Retina (tissue), 1 donor: ENCODE measurements at regions not wholly inside any gene's neighbourhood (a gene's known extent, or its start where the extent isn't known, plus 50 kb on each side); places are given as distances from the start of the nearest gene placed in this dataset.
A peak's percentile ranks its signal among the peaks of the same experiment; 100 is the strongest.

ENCODE experiments used
- DNase-seq: peaks from one replicate; pipeline ENCODE4 v3.0.0-alpha.2; 2016

DNA sequence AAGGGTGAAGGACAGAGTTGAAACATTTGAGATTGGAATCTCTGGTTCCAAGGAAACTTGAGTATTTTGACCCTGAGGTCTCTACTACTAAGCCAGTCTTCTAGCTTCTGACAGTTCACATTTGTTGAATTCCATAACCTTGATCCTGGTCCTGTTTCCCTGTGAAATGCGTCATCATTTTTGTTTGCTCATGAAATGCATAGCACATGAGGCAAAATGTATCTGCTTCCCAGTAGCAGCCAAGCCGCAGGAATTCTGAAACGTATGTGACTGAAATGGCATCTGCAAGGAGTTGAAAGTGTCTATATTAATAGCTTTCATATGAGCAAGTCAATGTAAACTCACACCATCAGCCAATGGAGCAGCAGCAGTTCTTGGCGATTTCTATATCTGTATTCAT is 307.9 kb downstream of the CSNK1G3 start:
- no peak for DNase-seq

DNA sequence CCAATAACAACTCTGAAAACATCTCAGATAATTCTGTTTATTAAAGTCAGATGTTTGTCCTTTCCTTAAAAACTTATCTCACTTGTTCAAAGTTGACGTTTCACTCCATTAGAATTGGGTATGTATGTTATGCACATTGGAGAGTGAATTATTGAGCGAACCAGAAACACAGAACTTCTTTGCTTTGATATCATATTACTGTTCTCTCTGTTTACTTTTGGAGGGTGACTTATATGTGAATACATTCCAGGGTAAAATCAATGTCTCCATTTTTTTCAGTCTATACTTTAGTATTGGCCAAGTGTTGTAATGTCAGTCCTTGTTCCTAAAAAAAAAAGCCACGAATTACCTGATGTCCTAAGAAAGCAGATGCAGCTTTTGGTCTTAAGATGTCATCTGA is 307.4 kb downstream of the CSNK1G3 start:
- DNase-seq = no peak

DNA sequence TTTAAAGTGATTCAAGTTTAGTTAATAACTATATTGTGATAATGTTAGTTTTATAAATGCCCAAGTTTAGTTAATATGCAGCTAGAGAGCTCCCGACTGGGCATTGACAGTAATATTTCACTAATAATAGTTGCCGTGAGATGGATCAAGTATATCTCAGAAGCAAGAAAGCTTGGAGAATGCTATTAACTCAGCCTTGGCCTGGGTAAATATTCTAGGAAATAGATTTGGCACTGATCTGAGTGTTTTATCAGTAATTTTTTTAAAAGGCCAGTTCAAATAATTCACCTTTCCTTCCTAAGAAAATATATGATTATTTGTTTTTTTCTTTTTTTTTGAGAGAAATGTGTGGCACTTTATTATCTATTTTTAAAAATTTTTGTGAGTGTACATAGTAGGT is 305.3 kb downstream of the CSNK1G3 start:
- DNase-seq = no peak

DNA sequence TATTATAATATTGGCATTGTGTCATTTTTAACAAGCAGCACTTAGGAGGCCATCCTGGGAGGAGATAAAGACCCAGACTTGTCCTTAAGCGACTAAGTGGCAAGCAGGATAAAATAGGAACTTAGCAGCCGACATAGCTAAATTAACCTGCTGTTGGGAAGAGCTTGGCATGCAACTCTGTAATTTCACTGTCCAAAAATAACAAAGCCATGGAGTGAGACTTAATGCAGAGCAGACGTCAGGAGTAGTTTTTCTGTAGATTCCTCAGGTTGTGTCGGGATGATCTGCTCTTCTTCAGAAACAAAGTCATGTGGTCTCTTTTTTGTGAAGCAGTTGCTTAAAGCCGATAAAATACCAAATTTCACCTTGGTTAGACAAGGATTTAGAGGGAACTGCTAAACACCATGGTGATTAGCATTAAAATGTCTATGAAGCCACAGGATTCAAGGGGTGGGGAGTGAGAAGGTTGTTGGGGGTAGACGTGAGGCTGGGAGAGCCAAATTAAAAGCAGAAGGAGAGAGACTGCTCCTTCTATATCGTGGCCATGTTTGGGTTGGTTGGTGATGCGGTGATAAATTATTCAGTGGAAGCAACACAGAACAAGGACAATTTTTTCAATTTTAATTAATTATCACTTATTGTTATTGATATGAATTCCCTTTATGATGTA is 303.0 kb downstream of the CSNK1G3 start:
- peak; percentile 41 for DNase-seq

DNA sequence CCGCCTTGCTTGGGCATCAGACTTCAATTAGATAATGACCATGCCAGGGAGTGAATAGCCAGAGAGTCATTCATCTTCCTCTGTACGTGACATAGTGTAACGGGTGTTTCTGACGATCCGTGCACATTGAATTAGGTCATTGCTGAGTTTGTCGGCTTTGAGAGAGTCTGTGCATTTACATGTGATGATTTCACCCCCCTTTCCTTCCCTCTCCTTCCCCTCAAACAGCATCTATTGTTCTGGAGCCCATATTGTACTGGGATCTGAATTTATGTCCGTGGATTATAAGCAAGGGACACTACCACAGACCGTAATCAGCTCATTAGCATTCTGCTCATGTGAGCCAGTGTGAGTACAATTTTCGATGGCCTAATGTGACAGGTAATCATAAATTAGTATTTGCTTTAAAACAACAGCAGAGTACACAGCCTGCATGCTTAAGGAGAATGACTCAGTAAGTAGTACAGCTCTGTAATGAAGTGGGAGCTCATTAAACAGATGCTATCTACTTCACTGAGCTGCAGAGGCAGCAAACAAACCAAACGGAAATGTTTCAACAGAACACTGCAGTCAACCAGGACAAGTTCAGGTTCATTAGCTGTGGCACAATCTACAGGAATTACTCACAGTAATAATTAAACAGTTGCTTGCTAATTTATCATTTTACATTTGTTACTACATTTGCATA is 302.1 kb downstream of the CSNK1G3 start:
- peak; percentile 87 for DNase-seq

DNA sequence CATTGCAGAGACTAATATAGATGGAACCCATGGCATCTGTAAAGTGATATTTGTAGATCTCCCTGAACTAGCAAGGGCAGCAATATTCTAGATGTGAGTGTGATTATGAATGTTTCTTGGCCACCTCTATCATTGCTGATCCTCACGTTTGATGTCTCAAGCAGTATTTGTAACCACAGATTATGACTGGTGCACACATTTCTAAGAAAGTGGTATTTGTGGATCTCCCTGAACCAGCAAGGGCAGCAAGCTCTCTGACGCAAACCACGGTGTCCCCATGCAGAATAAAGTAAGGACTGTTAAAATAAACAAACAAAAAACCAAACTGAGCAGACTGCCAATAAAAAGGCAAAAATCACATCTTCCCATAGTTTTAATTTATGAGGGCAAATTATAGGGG is 301.3 kb downstream of the CSNK1G3 start:
- peak; percentile 16 for DNase-seq

DNA sequence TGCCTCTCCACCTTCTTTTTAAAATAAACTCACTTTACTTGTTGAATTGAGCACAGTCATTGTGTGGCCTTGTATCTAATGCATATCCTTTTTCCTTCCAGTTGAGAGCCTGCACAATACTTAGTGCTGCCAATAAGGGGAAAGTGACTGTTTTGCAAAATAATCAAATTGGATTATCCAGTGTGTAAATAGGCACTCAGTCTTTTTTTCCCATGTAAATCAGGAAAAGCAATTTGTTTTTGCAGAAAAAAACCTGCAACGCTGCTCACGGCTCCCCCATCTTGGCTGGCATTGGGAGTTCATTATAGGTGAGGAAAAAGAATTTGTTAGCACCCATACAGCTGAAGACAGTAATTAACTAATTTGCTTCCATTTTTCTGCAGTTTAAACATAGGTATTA is 299.9 kb downstream of the CSNK1G3 start:
- no peak for DNase-seq

DNA sequence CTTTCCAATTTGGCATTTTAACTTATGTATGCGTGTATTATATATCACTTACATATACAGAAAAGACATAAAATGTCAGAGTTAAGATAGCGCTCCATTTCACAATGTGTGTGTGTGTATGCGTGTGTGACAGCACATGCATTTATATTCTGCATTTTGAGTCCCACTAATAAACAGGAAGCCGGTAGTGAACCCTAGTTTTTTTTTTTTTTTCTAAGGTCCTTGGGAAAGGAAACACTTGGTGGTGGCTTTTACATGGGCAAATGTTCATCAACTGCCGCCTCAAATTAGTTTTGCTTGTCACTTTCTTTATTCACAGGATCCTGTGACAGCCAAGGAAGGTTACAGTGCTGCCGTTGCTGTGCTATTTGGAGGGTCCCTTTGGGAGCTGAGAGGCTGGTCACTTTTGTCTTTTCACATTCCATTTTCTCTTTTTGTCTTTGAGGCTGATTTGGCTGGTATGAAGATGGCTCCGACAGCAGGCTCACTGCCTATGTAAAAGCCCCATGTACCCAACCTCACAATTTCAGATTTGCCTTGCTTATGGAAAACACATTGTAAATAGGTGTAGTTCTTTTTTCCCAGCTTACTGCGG is 298.9 kb downstream of the CSNK1G3 start:
- peak; percentile 72 for DNase-seq

DNA sequence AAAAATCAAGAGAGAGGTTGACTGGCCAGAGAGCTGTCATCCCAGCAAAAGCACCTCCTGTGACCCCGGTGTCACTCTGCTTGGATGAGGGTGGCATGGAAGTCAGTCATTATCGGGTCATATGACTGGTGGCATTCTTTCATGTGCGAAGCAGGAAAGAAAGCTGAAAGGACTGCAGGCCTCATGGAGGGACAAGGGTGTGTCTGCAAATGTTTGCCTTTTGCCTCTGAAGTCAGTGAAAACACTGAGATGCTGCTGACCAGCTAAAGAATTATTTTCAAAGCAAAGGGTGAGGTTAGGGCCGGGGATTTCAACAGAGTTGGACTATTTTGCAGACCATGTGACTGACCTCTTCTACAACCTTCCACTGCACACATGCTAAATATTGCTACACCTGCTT is 298.3 kb downstream of the CSNK1G3 start:
- peak; percentile 60 for DNase-seq

DNA sequence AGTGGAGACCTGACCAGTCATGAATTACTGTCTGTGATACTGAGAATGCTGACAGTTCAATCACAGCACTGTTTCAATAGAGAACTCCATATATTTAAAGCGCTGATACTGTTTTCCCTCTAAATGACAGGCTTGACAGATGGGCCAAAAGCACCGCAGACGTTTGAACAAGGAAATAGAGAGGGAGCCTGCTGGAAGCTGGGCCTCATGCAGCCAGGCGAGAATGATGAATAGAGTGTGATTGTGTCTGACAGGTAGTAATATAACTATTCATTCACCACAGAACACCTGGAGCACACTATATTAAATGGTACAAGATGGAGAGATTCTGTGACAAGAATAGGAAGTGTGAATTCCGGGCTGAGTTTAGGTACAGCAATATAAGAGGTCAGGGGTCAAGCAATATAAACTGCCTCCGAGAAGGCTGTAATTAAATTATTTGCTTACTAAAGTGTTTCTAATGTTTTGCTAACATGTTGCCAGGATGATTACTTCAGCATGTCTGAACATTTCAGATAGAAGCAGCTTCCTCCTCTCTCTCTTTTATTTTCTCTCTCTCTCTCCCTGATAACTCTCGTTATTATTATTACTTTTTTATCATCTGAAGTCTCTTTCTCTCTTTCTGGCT is 297.7 kb downstream of the CSNK1G3 start:
- DNase-seq = peak; percentile 72

DNA sequence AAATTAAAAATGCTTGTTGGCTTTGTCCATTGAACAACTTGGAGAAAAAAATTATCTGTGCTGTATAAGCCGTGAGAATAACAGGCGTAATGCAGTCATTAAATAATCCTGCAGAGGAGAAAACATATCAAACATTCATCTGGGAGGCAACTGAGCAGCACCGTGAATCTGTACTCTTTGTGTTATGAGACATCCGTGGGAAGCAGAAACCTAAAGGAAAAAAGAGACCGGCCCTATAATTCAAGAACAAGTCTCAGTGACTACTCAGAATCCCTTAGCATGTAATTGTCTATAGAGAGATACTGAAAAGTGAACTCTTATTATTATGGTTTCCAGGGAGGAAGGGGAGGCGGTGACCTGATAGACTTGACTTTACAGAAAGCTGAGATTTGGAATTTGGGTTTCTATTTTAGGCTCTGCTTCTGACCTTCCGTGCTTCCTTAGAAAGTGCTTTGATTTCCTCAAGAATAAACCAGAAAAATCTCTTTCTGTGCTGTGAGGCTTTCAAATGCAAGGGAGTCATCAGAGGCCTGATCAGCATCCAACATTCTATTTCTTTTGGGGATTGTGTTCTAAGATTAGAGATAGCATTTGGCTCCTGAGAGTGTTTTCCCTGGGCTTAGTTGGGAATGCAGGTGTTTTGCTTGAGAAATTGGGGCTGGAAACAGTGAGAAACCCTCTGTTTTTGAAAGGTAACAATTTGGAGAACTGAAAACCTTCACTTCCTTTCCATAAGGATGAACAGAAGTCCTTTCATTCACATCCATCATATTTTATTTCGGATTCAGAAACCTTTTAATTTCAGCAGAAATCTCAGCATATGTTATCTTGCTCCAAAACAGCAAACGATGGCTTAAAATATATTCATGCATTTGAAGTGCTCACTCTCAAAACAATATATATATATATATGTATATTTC is 296.7 kb downstream of the CSNK1G3 start:
- DNase-seq = no peak

DNA sequence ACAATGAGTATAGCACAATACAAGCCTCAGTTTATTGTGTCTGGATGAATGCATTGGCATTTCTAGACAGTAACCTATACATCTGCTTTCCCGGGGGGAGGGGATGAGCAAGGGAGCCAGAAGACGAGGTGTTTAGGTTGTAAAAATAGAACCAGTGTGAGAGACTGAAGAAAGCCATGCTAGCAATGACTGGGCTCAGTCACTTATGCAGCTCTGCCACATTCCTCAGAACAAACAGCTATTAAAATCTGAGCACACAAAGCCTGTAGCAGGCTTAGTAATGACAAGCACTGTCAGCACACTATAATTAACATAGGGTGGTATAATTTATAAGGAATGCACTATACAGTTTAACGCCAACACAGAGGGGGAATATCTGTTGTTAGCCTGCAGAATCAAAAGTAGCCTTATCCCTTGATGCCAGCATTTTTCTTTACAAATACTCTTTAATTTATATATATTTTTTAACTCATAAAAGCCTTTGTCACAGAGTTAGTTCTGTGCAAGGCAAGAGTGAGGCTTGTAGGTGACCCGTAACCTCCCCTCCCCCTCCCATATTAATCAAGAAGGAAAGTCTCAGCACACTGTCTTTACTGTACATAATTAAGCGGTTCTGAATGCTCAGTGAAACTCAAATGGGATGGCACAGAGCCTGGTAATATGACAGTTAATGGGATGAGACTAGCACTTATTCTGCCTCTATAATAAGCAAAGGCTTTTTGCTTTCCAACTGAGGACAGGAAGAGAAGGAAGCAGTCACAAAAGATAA is 295.4 kb downstream of the CSNK1G3 start:
- DNase-seq = peak; percentile 64

DNA sequence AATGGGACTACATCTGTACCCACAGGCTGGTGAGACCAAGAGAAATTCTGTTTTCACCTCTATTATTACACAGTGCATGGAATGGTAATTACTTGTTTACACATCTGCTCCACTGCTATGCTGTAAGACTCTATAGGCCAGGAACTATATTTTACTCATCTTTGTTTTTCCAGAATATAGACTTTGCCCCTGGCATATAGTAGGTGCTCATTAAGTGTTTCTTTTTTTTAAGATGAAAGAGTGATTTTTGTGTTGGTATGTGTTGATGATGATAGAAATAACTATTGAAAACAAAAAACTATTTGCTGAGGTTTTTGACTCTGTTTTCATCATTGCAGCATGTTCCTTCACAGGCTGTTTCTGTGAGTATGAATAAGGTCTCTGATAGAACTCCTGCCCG is 294.7 kb downstream of the CSNK1G3 start:
- DNase-seq = no peak

DNA sequence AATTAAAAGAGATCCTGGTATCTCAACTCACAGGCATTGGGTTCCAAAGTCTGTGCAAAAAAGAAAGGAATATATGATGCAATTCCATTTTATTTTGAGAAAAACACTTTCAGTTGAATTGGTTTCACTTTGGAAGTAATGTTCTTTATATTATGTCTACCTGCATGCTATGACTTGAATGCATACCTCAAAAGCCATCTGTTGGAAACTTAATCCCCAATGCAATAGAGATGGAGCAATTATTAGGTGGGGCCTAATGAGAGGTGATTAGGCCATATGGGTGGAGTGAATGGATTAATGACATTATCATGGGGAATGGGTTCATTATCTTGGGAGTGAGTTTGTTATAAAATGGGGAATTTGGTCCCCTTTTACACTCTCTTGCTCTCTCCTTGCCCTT is 293.3 kb downstream of the CSNK1G3 start:
- DNase-seq = no peak

DNA sequence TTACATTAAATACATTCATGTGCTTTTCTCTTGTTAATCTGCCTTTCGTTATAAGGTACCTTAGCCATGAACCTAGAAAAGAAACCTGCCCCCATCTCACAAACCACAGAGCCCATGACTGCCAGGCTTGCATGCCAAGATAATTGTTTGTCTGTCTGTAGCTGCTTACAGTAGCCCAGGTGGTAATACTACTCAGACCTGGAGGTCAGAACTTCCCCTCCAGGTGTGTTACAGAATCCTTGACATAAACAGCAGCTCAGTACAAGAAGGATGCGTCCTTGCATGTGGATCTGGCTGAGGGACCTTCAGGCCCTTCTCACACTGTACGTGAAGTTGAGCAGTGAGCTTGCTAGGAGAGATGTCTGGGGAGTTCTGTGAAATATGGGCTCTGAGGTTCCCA is 291.4 kb downstream of the CSNK1G3 start:
- no peak for DNase-seq

DNA sequence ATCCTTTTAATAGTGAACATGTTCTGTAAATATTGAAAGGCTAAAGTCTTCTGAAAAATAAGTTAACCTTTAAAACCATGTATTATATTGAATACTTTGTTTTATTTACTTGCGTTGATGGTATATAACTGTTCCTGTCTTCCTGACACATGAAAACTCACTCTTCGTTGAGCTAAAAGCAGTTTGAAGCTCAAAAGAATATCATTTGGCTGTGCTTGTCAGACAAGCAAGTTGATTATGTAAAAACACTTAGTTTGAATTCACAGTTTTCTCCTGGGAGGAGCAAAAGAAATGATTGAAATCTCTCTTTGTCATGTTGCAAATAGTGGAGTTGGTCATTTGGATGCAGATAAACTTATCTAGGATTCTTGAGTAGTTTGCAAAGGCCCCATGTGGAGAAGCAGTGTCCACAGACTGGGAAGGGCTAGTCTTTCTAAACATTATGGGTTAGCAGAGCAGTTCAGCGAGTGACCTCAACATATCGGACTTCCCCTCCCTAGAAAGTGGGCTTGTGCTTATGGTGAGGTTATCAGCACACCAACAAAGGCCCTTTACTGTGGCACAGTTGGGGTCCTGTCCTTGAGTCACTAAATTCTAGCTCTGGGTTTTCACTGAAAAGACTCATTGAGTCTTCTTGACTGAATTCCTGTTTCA is 290.4 kb downstream of the CSNK1G3 start:
- DNase-seq = no peak

DNA sequence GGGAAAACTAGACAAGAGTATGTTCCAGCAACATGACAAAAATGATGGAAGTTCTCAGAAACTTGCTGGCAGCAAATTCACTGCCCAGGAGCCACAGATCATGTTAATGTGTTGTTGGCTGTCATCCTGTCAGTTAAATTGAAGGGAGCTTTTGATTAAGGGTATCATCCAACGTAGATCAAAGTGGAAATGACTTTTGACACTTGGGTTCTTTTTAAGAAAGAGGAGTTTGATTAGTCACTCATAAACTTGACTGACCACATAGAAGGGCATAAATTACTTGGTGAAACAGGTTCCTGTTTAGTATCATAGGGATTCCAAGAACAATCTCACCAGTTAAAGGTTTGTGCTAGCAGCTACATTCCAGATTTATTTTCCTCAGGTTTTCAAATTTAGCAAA is 288.7 kb downstream of the CSNK1G3 start:
- no peak for DNase-seq

DNA sequence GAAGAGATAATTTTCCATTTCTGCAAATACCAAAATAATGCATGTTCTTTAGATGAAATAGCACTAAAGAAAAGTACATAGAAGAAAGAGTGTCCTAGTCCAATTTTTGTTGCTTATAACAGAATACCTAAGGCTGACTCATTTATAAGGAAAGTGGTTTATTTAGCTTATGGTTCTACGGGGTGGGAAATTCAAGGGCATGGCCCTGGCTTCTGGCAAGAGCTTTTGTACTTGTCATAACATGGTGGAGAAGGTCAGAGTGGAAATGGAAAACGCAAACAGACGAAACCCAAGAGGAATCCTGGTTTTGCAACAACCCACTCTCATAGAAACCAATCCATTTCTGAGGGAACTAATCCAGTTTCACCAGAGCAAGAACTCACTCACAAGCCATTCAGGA is 283.7 kb downstream of the CSNK1G3 start:
- no peak for DNase-seq

DNA sequence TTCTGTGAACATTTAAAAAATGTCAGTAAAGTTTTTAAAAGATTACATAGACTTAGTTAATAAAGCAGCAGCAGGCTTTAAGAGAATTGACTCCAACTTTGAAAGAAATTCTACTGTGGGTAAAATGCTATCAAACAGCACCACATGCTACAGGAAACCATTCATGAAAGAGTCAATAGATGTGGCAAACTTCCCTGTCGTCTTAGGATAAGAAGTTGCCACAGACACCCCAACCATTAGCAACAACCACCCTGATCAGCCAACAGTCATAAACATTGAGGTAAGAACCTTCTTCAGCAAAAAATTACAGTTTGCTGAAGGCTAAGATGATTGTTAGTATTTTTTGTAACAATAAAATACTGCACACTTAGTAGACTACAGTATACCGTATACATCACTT is 278.2 kb downstream of the CSNK1G3 start:
- no peak for DNase-seq

DNA sequence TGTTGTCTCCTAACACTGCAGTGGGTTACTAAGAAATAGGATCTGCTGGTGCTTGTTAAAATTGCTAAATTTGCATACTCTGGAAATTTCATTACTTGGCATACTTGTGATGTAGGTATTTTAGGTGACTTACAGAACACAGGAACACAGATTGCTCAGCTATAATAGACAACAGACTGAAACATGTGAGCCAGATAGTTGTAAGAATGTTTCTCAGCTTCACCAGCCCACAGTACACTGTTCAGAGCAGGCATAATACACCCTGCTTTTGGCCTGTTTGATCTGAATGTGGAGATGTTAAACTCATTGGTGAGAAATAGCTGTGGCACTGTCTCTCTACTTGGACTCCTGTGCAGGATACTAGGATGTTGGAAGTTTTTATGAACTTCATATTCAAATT is 275.7 kb downstream of the CSNK1G3 start:
- DNase-seq = no peak

DNA sequence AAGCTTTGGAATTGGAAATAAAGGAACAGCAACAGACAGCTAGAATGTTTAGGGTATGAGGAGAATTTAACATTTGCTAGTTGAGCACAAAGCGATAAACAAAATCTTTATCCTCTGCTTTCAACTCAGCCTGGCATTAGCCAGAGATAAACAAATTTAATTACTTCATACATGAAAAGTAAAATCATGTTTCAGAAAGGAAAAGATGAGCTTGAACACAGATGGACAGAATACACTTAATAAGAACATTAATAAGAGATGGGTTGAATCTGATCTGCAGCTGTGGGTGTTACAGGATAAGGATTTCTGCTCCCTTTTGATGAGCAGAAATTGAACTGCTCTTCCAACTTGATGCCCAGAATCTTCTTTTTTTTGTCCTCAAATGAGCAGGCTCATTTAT is 275.2 kb downstream of the CSNK1G3 start:
- DNase-seq = no peak

DNA sequence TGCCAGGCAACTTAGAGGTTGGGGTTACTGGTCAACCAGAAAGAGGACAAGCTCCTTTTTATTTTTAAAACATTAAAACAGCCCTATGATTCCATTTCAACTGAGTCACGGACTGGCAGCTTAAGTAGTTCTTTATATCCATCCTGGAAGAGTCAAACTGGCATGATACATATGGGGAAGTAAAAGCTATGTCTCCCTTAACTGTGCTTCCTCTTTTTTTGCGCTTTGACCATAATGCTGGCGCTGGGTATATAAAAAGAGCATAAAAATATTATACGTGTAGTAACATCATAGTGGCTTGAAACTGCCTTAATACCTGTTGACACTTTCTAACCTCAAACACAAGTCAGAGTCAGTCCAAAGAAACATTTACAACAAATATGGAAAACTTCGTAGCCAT is 274.4 kb downstream of the CSNK1G3 start:
- DNase-seq = no peak
